Left renal cortex interstitium (tissue), 4 donors: ENCODE measurements at regions not wholly inside any gene's neighbourhood (a gene's known extent, or its start where the extent isn't known, plus 50 kb on each side); places are given as distances from the start of the nearest gene placed in this dataset.
"Not testable (repeated sequence)": the region's sequence is repeated elsewhere in the genome, so short reads cannot be mapped to it uniquely, and the experiment has no call there.

ENCODE experiments used
- DNase-seq, 4 donors: peaks; one replicate each; pipeline ENCODE4 v3.0.0-alpha.2; 2013; ENCODE audit warnings: low read depth in 4 of 4, low spot score in 2 of 4, missing footprints in 1 of 4

GRCh38 chr13:55602784-55603183 is 1537.9 kb upstream of the PRR20A start:
- no peak for DNase-seq

- no peak for DNase-seq
Measured at GRCh38 chr13:55606045-55606665, 1534.6 kb upstream of the PRR20A start.

GRCh38 chr13:55613429-55614187 is 1527.1 kb upstream of the PRR20A start:
- DNase-seq: no peak

GRCh38 chr13:55615081-55615480 is 1525.6 kb upstream of the PRR20A start:
- DNase-seq: no peak

- no peak for DNase-seq
Measured at GRCh38 chr13:55617241-55617640, 1523.5 kb upstream of the PRR20A start.

- DNase-seq: no peak
Measured at GRCh38 chr13:55627221-55627620, 1513.5 kb upstream of the PRR20A start.

GRCh38 chr13:55632402-55632801 is 1508.3 kb upstream of the PRR20A start:
- no peak for DNase-seq

- DNase-seq: no peak
Measured at GRCh38 chr13:55649485-55649884, 1491.2 kb upstream of the PRR20A start.

- no peak for DNase-seq
Measured at GRCh38 chr13:55652657-55653056, 1488.1 kb upstream of the PRR20A start.

- DNase-seq: no peak
Measured at GRCh38 chr13:55653497-55653896, 1487.2 kb upstream of the PRR20A start.

- no peak for DNase-seq
Measured at GRCh38 chr13:55654243-55654642, 1486.5 kb upstream of the PRR20A start.

GRCh38 chr13:55660264-55660663 is 1480.5 kb upstream of the PRR20A start:
- not testable (repeated sequence) for DNase-seq

- DNase-seq: no peak
Measured at GRCh38 chr13:55660851-55661250, 1479.9 kb upstream of the PRR20A start.

- DNase-seq: no peak
Measured at GRCh38 chr13:55661505-55661904, 1479.2 kb upstream of the PRR20A start.

GRCh38 chr13:55664178-55664577 is 1476.5 kb upstream of the PRR20A start:
- no peak for DNase-seq

- DNase-seq: no peak
Measured at GRCh38 chr13:55669051-55669450, 1471.7 kb upstream of the PRR20A start.

- DNase-seq: no peak
Measured at GRCh38 chr13:55673910-55674309, 1466.8 kb upstream of the PRR20A start.

GRCh38 chr13:55682776-55683175 is 1457.9 kb upstream of the PRR20A start:
- no peak for DNase-seq

- DNase-seq: no peak
Measured at GRCh38 chr13:55705526-55705925, 1435.2 kb upstream of the PRR20A start.

- DNase-seq: peak in 1 of 4 donors; percentile 27
Measured at GRCh38 chr13:55705971-55706370, 1434.7 kb upstream of the PRR20A start.

GRCh38 chr13:55714120-55714519 is 1426.6 kb upstream of the PRR20A start:
- no peak for DNase-seq

GRCh38 chr13:55727683-55728082 is 1413.0 kb upstream of the PRR20A start:
- DNase-seq: no peak
